NCI-H146 (cell line): ENCODE measurements at regions not wholly inside any gene's neighbourhood (a gene's known extent, or its start where the extent isn't known, plus 50 kb on each side); places are given as distances from the start of the nearest gene placed in this dataset.

Experiments
- DNase-seq: peaks from one replicate; lab custom pipeline; 2025; lab: John Stamatoyannopoulos, UW

GRCh38 chr14:22039938-22040780 lies 366.5 kb upstream of the OR4E1 start:
- DNase-seq: no peak

- no peak for DNase-seq
These were observed 363.1 kb upstream of the OR4E1 start for GRCh38 chr14:22036541-22037239.

GRCh38 chr14:22026527-22026926 lies 352.9 kb upstream of the OR4E1 start:
- no peak for DNase-seq

- DNase-seq: no peak
These were observed 352.3 kb upstream of the OR4E1 start for GRCh38 chr14:22025879-22026278.

GRCh38 chr14:22024137-22024536 lies 350.5 kb upstream of the OR4E1 start:
- no peak for DNase-seq

GRCh38 chr14:22018890-22019289 lies 345.3 kb upstream of the OR4E1 start:
- no peak for DNase-seq

- DNase-seq: no peak
These were observed 338.8 kb upstream of the OR4E1 start for GRCh38 chr14:22012452-22012851.

- DNase-seq: no peak
These were observed 337.6 kb upstream of the OR4E1 start for GRCh38 chr14:22011253-22011642.

GRCh38 chr14:22010545-22011252 lies 337.1 kb upstream of the OR4E1 start:
- no peak for DNase-seq

GRCh38 chr14:22008766-22009165 lies 335.1 kb upstream of the OR4E1 start:
- DNase-seq: no peak

GRCh38 chr14:22007784-22008412 lies 334.3 kb upstream of the OR4E1 start:
- no peak for DNase-seq

- no peak for DNase-seq
These were observed 333.7 kb upstream of the OR4E1 start for GRCh38 chr14:22007363-22007762.

GRCh38 chr14:22003461-22003860 lies 329.8 kb upstream of the OR4E1 start:
- no peak for DNase-seq

GRCh38 chr14:22002860-22003284 lies 329.3 kb upstream of the OR4E1 start:
- no peak for DNase-seq

- DNase-seq: no peak
These were observed 325.8 kb upstream of the OR4E1 start for GRCh38 chr14:21999402-21999801.

- DNase-seq: no peak
These were observed 323.7 kb upstream of the OR4E1 start for GRCh38 chr14:21997300-21997699.

- DNase-seq: no peak
These were observed 321.7 kb upstream of the OR4E1 start for GRCh38 chr14:21995332-21995731.

GRCh38 chr14:21993837-21994236 lies 320.2 kb upstream of the OR4E1 start:
- no peak for DNase-seq

- no peak for DNase-seq
These were observed 319.5 kb upstream of the OR4E1 start for GRCh38 chr14:21993070-21993469.

GRCh38 chr14:21991130-21991529 lies 317.5 kb upstream of the OR4E1 start:
- no peak for DNase-seq

- no peak for DNase-seq
These were observed 316.5 kb upstream of the OR4E1 start for GRCh38 chr14:21990116-21990515.

- DNase-seq: no peak
These were observed 315.5 kb upstream of the OR4E1 start for GRCh38 chr14:21989090-21989489.
